Osteoblast (primary cell): ENCODE measurements at regions not wholly inside any gene's neighbourhood (a gene's known extent, or its start where the extent isn't known, plus 50 kb on each side); places are given as distances from the start of the nearest gene placed in this dataset.
A peak's percentile ranks its signal among the peaks of the same experiment; 100 is the strongest.
"Not testable (repeated sequence)": the region's sequence is repeated elsewhere in the genome, so short reads cannot be mapped to it uniquely, and the experiment has no call there.

Experiments
- DNase-seq: peaks from one replicate; pipeline ENCODE4 v3.0.0; 2011; ENCODE audit warnings: low spot score, mixed read lengths; ENCODE audit not compliant: insufficient read length; ENCODE audit errors: missing footprints
- H2AFZ ChIP-seq: 2 replicates; pipeline ENCODE4 v1.6.0; 2011; ENCODE audit warnings: mild to moderate bottlenecking, low read length
- H3K27ac ChIP-seq: 2 replicates; pipeline ENCODE4 v1.5.1; 2011; ENCODE audit warnings: mild to moderate bottlenecking, low read depth, low read length, moderate library complexity
- H3K27me3 ChIP-seq: 2 replicates; pipeline ENCODE4 v1.6.0; 2012; ENCODE audit warnings: mild to moderate bottlenecking, control low read depth, inconsistent platforms, low read length, moderate library complexity; ENCODE audit not compliant: insufficient read depth
- H3K36me3 ChIP-seq: 2 replicates; pipeline ENCODE4 v1.5.1; 2011; ENCODE audit warnings: mild to moderate bottlenecking, low read length, control low read depth, moderate library complexity; ENCODE audit not compliant: insufficient read depth
- H3K4me1 ChIP-seq: 2 replicates; pipeline ENCODE4 v1.5.1; 2011; ENCODE audit warnings: mild to moderate bottlenecking, low read length, control low read depth, moderate library complexity; ENCODE audit not compliant: insufficient read depth
- H3K4me2 ChIP-seq: 2 replicates; pipeline ENCODE4 v1.6.0; 2011; ENCODE audit warnings: mild to moderate bottlenecking, low read length; ENCODE audit not compliant: insufficient read depth
- H3K4me3 ChIP-seq: fragments of 200-600 bp; sonication (generic); 3 replicates; pipeline ENCODE4 v1.5.1; 2012; ENCODE audit warnings: mild to moderate bottlenecking, low read length, inconsistent platforms; ENCODE audit not compliant: insufficient read depth
- H3K79me2 ChIP-seq: 2 replicates; pipeline ENCODE4 v1.6.0; 2012; ENCODE audit warnings: mild to moderate bottlenecking, low read length, control low read depth, inconsistent platforms; ENCODE audit not compliant: insufficient read depth
- H3K9me3 ChIP-seq: 2 replicates; pipeline ENCODE4 v1.5.1; 2011; ENCODE audit warnings: low read depth, low read length, control low read depth
- H4K20me1 ChIP-seq: 2 replicates; pipeline ENCODE4 v1.6.0; 2012; ENCODE audit warnings: mild to moderate bottlenecking, low read length, control low read depth; ENCODE audit not compliant: insufficient read depth
- CTCF ChIP-seq: IDR thresholded peaks from 2 replicates; pipeline ENCODE4 v1.5.1; 2011; ENCODE audit warnings: mild to moderate bottlenecking, low read depth, low read length, moderate library complexity; ENCODE audit errors: extremely low read depth

DNA sequence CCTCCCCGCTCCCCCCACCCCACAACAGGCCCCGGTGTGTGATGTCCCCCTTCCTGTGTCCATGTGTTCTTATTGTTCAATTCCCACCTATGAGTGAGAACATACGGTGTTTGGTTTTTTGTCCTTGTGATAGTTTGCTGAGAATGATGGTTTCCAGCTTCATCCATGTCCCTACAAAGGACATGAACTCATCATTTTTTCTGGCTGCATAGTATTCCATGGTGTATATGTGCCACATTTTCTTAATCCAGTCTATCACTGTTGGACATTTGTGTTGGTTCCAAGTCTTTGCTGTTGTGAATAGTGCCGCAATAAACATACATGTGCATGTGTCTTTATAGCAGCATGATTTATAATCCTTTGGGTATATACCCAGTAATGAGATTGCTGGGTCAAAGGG lies 104.3 kb downstream of the MTPN start:
- H3K4me1 ChIP-seq, DNase-seq, H3K4me3 ChIP-seq, H3K4me2 ChIP-seq, H2AFZ ChIP-seq, H3K9me3 ChIP-seq, H3K27me3 ChIP-seq, H3K79me2 ChIP-seq, H3K36me3 ChIP-seq, H3K27ac ChIP-seq, H4K20me1 ChIP-seq: not testable (repeated sequence)

- Histone ChIP-seq H3K4me2 (no peak overlapping the region), H4K20me1 (no peaks in the 10 kb centered on the region), H3K4me3 (no peak overlapping the region), H3K4me1 (no peaks in the 10 kb centered on the region), H2AFZ (no peak overlapping the region), H3K9me3 (no peaks in the 10 kb centered on the region), H3K79me2 (no peaks in the 10 kb centered on the region), H3K27me3 (no peaks in the 10 kb centered on the region), H3K27ac (no peak overlapping the region), H3K36me3 (no peaks in the 10 kb centered on the region)
- no peak for TF ChIP-seq CTCF
- DNase-seq = no peak
Observed at GRCh38 chr7:135862586-135863340, 114.2 kb upstream of the FAM180A start.

- peak; percentile 31 for DNase-seq
- Histone ChIP-seq H3K9me3 (no peaks in the 10 kb centered on the region), H3K27ac (no peak overlapping the region), H3K36me3 (no peaks in the 10 kb centered on the region), H3K4me3 (no peak overlapping the region), H3K79me2 (no peaks in the 10 kb centered on the region), H3K4me2 (no peak overlapping the region), H3K4me1 (peaks cover 6% of the 10 kb centered on the region), H4K20me1 (no peaks in the 10 kb centered on the region), H2AFZ (no peak overlapping the region), H3K27me3 (no peaks in the 10 kb centered on the region)
- no peak for TF ChIP-seq CTCF
Observed at GRCh38 chr7:135859538-135859937, 110.9 kb upstream of the FAM180A start.

- DNase-seq = no peak
- TF ChIP-seq CTCF = no peak
Observed at GRCh38 chr7:135858851-135859250, 110.2 kb upstream of the FAM180A start.

More at GRCh38 chr7:135858851-135859250, 110.2 kb upstream of the FAM180A start:
- Histone ChIP-seq H3K4me3 (no peak overlapping the region), H3K4me1 (peaks cover 6% of the 10 kb centered on the region), H2AFZ (no peak overlapping the region), H3K27me3 (no peaks in the 10 kb centered on the region), H3K9me3 (no peaks in the 10 kb centered on the region), H3K79me2 (no peaks in the 10 kb centered on the region), H3K4me2 (no peak overlapping the region), H3K27ac (no peak overlapping the region), H4K20me1 (no peaks in the 10 kb centered on the region), H3K36me3 (no peaks in the 10 kb centered on the region)
